ENCODE measurements at regions not wholly inside any gene's neighbourhood (a gene's known extent, or its start where the extent isn't known, plus 50 kb on each side); places are given as distances from the start of the nearest gene placed in this dataset.

DNA sequence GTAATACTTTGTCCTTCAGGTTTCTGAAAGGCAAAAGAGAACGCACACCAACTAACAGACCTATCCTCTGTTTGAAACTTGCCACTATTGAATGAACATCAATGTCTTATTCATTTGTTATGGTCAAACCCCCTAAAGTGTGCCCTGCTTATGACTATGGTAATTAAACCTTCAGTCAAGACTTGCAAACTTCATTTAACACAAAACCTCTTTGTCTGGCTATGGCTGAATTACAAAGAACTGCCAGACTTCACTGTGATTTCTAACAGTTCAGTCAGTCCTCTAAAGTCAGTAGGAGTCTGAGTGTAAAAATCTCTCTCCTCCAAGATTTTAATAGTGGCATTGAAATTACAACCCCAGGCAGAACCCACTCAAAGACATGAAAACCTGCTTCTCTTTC lies 702.5 kb upstream of the LRRN3 start:
- Histone ChIP-seq H3K4me1 (ENCODE audit: control insufficient read depth, extremely low read depth, insufficient read depth, low read length) (no peaks in the 10 kb centered on the region), H3K27ac (ENCODE audit: insufficient read depth, low read length) (no peak overlapping the region), H3K27me3 (ENCODE audit: control insufficient read depth, insufficient read depth, low read length) (no peaks in the 10 kb centered on the region), H3K4me3 (replicated peaks in 1 of 4; ENCODE audit: control extremely low read depth in 1 of 4, insufficient read depth in 1 of 4, low read depth in 3 of 4, low read length in 4 of 4) (no peak overlapping the region), H3K9ac (ENCODE audit: insufficient read depth, low read length) (no peak overlapping the region), H3K4me2 (ENCODE audit: extremely low read depth, insufficient read depth, low read length) (no peak overlapping the region), H4K20me1 (ENCODE audit: control insufficient read depth, extremely low read depth, insufficient read depth, low read length) (no peaks in the 10 kb centered on the region), H3K36me3 (ENCODE audit: control insufficient read depth, insufficient read depth, low read length) (no peaks in the 10 kb centered on the region), H2AFZ (ENCODE audit: low read length) (no peak overlapping the region), H3K9me3 (ENCODE audit: control insufficient read depth, insufficient read depth, low read depth, low read length) (no peaks in the 10 kb centered on the region), H3K79me2 (ENCODE audit: control insufficient read depth, insufficient read depth, low read length) (no peaks in the 10 kb centered on the region)
- DNase-seq (ENCODE audit: low read depth in 2 of 2): no peak
- no peak for TF ChIP-seq EZH2 (IDR thresholded peaks at IDR 0.05; ENCODE audit: low read length, missing control alignments)
- TF ChIP-seq, protein P1, sequence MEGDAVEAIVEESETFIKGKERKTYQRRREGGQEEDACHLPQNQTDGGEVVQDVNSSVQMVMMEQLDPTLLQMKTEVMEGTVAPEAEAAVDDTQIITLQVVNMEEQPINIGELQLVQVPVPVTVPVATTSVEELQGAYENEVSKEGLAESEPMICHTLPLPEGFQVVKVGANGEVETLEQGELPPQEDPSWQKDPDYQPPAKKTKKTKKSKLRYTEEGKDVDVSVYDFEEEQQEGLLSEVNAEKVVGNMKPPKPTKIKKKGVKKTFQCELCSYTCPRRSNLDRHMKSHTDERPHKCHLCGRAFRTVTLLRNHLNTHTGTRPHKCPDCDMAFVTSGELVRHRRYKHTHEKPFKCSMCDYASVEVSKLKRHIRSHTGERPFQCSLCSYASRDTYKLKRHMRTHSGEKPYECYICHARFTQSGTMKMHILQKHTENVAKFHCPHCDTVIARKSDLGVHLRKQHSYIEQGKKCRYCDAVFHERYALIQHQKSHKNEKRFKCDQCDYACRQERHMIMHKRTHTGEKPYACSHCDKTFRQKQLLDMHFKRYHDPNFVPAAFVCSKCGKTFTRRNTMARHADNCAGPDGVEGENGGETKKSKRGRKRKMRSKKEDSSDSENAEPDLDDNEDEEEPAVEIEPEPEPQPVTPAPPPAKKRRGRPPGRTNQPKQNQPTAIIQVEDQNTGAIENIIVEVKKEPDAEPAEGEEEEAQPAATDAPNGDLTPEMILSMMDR (conservative IDR thresholded peaks at IDR 0.05 in 1 of 2, IDR thresholded peaks at IDR 0.05 in 1 of 2; ENCODE audit: low read depth in 1 of 2, low read length in 2 of 2): no peak

DNA sequence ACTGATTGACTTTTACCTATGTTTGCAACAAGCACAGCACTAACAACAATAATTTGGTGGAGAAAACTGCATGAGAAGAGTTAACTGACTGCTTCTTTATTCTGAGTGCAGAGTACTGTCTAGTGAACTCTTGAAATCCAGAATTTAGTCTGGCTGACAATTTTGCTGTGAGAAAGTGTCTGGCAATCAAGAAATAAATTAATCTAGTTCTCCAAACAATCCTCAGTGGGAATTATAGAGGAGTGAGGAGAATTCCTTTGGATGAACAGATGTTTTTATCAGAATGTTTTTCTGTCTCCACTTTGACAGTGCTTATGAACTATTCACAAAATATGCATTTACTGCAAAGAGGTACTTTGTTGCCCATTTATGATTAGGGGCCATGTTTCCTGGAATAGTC lies 694.9 kb upstream of the LRRN3 start:
- H3K27ac ChIP-seq (ENCODE audit: insufficient read depth, low read length): no peak overlapping the region
- H3K9ac ChIP-seq (ENCODE audit: insufficient read depth, low read length): no peak overlapping the region
- no peaks in the 10 kb centered on the region for H3K4me1 ChIP-seq (ENCODE audit: control insufficient read depth, extremely low read depth, insufficient read depth, low read length)
- H3K9me3 ChIP-seq (ENCODE audit: control insufficient read depth, insufficient read depth, low read depth, low read length): no peaks in the 10 kb centered on the region
- H3K27me3 ChIP-seq (ENCODE audit: control insufficient read depth, insufficient read depth, low read length): no peaks in the 10 kb centered on the region
- no peak overlapping the region for H3K4me3 ChIP-seq (replicated peaks in 1 of 4; ENCODE audit: control extremely low read depth in 1 of 4, insufficient read depth in 1 of 4, low read depth in 3 of 4, low read length in 4 of 4)
- no peak for DNase-seq (ENCODE audit: low read depth in 2 of 2)
- no peak overlapping the region for H2AFZ ChIP-seq (ENCODE audit: low read length)
- H3K36me3 ChIP-seq (ENCODE audit: control insufficient read depth, insufficient read depth, low read length): no peaks in the 10 kb centered on the region
- TF ChIP-seq, protein P1 (conservative IDR thresholded peaks at IDR 0.05 in 1 of 2, IDR thresholded peaks at IDR 0.05 in 1 of 2; ENCODE audit: low read depth in 1 of 2, low read length in 2 of 2): no peak
- TF ChIP-seq EZH2 (IDR thresholded peaks at IDR 0.05; ENCODE audit: low read length, missing control alignments): no peak
- no peaks in the 10 kb centered on the region for H4K20me1 ChIP-seq (ENCODE audit: control insufficient read depth, extremely low read depth, insufficient read depth, low read length)
- no peak overlapping the region for H3K4me2 ChIP-seq (ENCODE audit: extremely low read depth, insufficient read depth, low read length)
- H3K79me2 ChIP-seq (ENCODE audit: control insufficient read depth, insufficient read depth, low read length): no peaks in the 10 kb centered on the region

DNA sequence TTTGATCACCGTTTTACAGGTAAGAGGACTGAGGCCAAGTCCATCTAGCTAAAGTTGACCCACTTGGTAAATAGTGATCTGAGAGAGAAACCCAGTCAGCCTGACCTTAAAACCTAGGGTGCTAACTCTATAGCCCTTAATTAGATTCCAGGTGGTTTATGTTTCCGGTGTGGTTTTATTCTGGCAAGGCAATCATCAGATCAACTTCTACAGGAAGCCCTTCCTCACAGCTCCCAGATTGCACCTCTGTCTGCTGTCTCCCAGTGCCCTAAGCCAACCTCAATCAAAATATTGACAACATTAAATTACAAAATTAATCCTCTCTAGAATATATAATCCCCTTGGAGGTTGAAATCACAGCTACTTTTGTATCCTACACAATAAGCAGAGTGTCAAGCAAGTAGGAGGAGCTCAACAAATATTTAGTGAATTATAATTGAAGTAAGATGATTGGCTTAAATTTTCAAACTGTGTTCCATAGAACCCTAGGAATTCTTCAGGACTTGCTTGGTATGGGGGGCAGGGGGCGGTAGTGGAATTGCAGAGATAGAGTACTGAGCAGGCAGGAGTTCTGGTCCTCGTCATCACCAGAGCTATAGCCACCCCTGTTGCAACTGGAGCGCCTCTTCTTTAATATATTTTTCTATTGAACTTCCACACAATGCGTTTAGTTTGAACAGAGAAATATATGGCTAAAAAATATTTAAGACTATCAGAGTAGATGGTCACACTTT lies 692.8 kb upstream of the LRRN3 start:
- TF ChIP-seq, protein P1 (conservative IDR thresholded peaks at IDR 0.05 in 1 of 2, IDR thresholded peaks at IDR 0.05 in 1 of 2; ENCODE audit: low read depth in 1 of 2, low read length in 2 of 2): no peak
- TF ChIP-seq EZH2 (IDR thresholded peaks at IDR 0.05; ENCODE audit: low read length, missing control alignments): no peak

More for the DNA sequence above, 692.8 kb upstream of the LRRN3 start:
- Histone ChIP-seq H3K36me3 (ENCODE audit: control insufficient read depth, insufficient read depth, low read length) (no peaks in the 10 kb centered on the region), H3K27me3 (ENCODE audit: control insufficient read depth, insufficient read depth, low read length) (no peaks in the 10 kb centered on the region), H2AFZ (ENCODE audit: low read length) (no peak overlapping the region), H3K79me2 (ENCODE audit: control insufficient read depth, insufficient read depth, low read length) (no peaks in the 10 kb centered on the region), H3K9ac (ENCODE audit: insufficient read depth, low read length) (no peak overlapping the region), H3K4me3 (replicated peaks in 1 of 4; ENCODE audit: control extremely low read depth in 1 of 4, insufficient read depth in 1 of 4, low read depth in 3 of 4, low read length in 4 of 4) (no peak overlapping the region), H3K9me3 (ENCODE audit: control insufficient read depth, insufficient read depth, low read depth, low read length) (no peaks in the 10 kb centered on the region), H3K4me1 (ENCODE audit: control insufficient read depth, extremely low read depth, insufficient read depth, low read length) (no peaks in the 10 kb centered on the region), H3K4me2 (ENCODE audit: extremely low read depth, insufficient read depth, low read length) (no peak overlapping the region), H4K20me1 (ENCODE audit: control insufficient read depth, extremely low read depth, insufficient read depth, low read length) (no peaks in the 10 kb centered on the region), H3K27ac (ENCODE audit: insufficient read depth, low read length) (no peak overlapping the region)
- no peak for DNase-seq (ENCODE audit: low read depth in 2 of 2)

Measured in fibroblast of lung (primary cell).